G401 (cell line): ENCODE measurements at regions not wholly inside any gene's neighbourhood (a gene's known extent, or its start where the extent isn't known, plus 50 kb on each side); places are given as distances from the start of the nearest gene placed in this dataset.
A peak's percentile ranks its signal among the peaks of the same experiment; 100 is the strongest.

ENCODE experiments used
- DNase-seq: peaks from one replicate; pipeline ENCODE4 v3.0.0-alpha.2; 2015; ENCODE audit warnings: low spot score
- in situ Hi-C: cut with HindIII; loops from 2 replicates; pipeline ENCODE4 v1.10.0; 2016; ENCODE audit warnings: low sequenced_read_pairs, mixed read lengths

- in situ Hi-C loops, result no loop called here
- DNase-seq, result peak; percentile 26
Observed at GRCh38 chr14:73783107-73783727, 68.4 kb upstream of the PTGR2 start.

DNA sequence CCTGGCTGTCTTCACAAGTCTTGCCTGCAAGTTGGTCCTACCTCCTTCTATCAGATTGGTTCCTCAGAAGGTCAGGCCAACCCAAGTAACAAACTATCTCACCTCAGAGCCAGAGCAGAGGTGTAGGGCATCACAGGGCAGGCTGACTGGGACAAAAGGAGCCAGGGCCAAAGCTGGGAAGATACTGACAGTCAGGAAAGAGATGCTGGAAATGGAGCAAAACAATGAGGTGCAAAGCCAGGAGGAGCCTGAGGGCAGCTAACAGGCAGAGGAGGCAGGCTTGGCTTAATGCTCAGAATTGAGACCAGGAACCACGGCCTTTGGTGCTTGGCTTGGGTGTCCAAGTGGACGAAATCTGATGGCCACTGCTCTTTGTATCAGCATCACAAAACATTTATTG, 68.4 kb upstream of the PNMA1 start:
- in situ Hi-C loops, result no loop called here
- DNase-seq, result no peak

GRCh38 chr14:73780896-73781295, 66.7 kb upstream of the PNMA1 start:
- DNase-seq, result no peak
- in situ Hi-C loops, result no loop called here

DNA sequence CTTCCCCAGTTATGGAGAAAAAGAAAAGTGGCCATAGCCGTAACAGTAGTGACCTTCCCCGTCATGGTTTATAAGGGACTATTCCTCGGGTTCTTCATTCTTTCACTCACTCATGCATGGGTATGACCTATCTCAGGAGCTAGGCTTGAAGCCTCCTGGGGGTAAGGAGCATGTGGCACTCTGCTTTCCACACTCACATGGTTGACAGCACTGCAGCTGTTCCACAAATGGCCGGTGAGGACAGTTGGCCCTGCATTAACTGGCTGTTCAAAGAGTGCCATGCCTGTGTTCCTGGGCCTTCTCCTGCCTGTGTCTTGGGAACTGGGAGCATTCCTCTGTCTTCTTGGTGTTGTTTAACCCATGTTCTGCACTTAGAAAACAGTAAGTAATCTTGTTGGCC, 66.2 kb upstream of the PNMA1 start:
- no peak for DNase-seq
- in situ Hi-C loops, result no loop called here

GRCh38 chr14:73778736-73779135, 64.6 kb upstream of the PNMA1 start:
- DNase-seq, result no peak
- in situ Hi-C loops, result no loop called here

- DNase-seq, result peak; percentile 31
- in situ Hi-C loops, result no loop called here
Observed at GRCh38 chr14:73777420-73777819, 63.2 kb upstream of the PNMA1 start.

GRCh38 chr14:73776194-73776537, 62.0 kb upstream of the PNMA1 start:
- DNase-seq, result no peak
- in situ Hi-C loops, result no loop called here

DNA sequence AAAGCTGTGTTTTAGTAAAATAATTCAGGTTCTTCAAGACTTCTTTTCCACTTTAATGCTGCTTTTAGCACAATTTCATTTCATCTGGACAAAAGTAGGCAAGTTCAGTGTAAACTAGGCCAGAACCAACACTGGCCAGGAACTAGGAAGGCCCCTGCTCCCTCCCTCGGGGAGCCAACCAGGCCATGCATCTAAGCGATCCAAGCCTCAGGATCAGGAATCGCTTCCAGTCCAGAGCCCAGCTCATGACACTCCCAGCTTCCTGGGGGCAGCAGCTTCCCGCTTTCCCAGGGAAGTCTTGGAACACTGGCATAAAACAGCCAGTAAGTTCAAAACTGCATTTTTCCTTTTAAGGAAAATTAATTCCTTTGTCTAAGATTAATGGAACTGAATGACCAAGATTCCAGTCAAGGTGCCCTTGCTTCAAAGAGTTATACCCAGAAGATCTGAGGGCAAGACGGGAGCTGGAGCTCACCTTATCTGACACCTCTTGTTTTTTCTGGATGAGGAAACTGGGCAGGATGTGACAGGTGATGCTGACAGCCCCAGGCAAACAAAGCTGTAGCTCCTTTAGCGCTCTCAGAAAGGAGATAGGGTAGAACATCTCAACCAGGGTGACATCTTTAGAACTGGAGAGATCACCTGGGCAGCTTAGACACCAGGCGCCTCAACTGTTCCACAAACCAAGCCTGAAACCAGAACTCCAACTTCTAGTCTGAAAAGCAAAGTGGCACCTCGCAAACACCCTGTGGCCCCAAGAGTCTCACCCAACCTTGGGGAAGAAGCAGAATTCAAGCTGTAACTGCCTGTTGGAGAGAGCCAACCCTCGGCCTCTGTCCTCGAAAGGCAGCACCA, 61.4 kb upstream of the PNMA1 start:
- no peak for DNase-seq
- in situ Hi-C loops, result no loop called here

- in situ Hi-C loops, result no loop called here
- no peak for DNase-seq
Observed at GRCh38 chr14:73774671-73775070, 60.5 kb upstream of the PNMA1 start.

DNA sequence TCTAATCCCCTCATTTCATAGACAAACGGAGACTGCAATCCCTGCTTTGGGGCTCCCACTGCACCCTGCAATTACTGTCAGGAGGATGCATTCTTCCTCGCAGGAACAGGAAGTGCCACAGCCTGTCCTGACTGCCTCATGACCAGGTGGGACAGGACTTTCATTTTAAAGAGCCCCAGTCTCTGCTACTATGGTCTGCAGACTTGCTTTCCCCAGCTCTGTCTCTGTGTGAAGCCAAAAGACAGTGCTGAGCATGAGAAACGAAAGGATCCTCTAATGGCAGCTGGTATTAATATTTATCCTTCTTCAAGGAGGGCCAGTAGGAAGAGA, 60.0 kb upstream of the PNMA1 start:
- DNase-seq, result no peak
- in situ Hi-C loops, result no loop called here

DNA sequence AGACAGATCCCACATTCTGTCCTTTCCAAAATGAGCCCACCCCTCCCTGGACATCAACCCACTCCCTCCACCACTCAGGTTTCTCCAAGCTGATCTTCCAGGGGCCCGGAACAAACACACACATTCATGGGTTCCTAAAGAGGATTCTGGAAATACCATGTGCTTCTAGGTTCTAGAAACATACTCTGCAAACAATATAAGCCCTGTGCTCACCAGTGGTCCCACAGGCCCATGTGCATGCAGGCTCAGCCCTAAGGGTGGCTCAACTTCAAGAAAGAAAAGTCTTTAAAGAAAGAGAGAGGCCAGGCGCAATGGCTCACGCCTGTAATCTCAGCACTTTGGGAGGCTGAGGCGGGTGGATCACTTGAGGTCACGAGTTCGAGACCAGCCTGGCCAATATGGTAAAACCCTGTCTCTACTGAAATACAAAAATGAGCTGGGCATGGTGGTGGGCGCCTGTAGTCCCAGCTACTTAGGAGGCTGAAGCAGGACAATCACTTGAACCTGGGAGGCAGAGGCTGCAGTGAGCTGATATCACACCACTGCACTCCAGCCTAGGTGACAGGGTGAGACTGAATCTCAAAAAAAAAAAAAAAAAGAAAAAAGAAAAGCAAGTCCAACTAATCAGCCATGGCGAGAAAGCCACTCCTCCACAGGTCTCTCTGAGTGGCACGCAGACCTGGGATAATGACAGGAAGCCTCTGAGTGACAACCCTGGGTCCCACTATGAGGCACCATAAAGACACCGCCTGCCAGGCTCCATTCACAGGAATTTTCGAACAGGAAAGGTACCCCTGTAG, 59.5 kb upstream of the PNMA1 start:
- in situ Hi-C loops, result no loop called here
- DNase-seq, result no peak

DNA sequence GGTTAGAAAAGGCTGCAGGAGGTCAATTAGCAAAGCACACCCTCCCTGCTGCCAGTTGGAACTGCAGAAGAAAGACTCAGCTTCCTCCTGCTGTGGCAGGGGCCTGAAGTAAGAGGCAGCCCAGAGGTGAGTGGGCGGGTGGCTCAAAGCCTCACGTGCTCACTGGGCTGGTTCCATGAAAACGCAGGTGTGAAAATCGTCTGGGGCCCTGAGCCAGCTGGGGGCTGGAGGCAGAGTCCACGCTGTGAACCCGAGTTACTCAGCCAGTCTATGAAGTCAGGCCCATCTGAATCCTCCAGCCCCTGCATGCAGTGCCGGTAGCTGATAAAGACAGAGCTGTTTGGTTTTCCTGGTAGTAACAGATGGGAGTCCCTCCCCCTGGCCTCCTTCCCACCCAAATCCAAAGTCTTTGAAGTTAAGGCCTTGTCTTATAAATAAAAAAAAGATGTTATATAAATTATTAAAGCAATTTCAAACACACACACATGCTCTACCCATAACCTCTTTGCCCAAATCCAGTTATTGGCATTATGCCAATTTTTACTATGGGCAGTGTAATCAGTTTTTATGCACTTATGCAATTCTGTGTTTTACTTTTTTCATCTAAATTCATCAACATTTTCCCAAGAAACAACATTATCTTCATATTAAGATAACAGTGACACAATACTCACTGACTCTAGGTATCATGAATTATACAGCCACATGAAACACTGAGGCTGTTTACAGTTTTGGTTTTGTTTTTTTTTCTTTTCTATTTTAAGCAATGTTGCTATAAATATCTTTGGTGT, 57.9 kb upstream of the PNMA1 start:
- in situ Hi-C loops, result no loop called here
- peak; percentile 44 for DNase-seq

GRCh38 chr14:73770977-73771847, 57.0 kb upstream of the PNMA1 start:
- in situ Hi-C loops, result no loop called here
- DNase-seq, result no peak

DNA sequence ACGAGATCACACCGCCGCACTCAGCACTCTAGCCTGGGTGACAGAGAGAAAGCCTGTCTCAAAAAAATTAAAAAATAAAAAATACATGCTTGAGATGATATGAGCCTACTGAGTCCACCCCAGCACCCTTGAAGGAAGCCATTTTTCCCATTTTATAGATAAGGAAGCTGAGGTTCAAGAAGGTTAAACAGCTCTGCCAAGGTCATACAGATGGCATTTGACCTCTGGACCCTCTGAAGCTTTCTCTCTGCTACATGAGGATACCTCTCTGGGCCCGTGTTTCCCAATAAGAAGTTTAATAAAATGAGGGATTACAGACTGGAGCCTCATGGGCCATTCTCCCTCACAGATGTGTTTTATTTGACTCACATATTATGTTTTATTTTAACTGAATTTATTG, 53.9 kb upstream of the PNMA1 start:
- no peak for DNase-seq
- in situ Hi-C loops, result no loop called here

DNA sequence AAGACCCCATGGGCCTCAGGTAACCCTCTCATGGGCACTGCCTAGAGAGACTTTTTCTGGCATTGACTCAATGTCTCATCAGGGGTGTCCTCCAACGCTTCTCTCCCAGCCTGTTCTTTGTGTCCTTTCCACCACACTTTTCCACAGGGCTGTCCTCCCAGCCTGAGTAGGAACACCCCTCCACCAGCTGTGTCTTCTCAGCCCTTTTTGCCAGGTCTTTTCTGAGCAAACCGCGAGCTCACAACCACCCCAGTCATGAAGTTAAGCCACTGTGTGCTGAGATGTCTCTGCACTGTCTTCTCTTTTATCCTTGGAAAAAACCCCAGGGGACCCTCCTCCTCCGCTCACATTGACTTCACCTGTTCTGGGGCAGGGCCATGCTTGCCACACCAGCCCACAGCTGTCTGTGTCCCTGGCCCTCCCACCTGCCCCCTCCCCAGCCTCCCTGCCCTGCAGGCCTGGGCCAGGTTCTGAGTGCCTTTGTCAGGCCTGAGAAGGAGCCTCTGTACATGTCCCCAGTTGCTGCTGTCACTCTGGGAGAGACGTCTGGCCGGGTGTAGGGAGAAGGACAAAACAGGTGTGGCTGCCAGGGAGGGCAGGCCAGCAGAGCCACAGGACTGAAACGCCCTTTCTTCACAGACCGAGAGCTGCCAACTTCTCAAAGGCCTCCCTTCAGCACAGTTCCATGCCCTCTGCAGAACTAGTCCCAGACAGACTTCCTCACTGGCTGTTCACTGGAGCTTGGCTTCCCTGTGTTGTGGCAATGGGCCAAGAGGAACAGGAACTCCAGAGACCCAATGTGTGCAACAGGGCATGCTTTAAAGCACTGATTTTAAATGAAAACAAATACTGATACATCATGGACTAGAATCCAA, 50.5 kb upstream of the PNMA1 start:
- in situ Hi-C loops, result no loop called here

More for the DNA sequence above, 50.5 kb upstream of the PNMA1 start:
- DNase-seq, result no peak
